Upper lobe of left lung (tissue), 4 donors: ENCODE measurements at regions not wholly inside any gene's neighbourhood (a gene's known extent, or its start where the extent isn't known, plus 50 kb on each side); places are given as distances from the start of the nearest gene placed in this dataset.

Experiments used
- CTCF ChIP-seq, 6 experiments: fragments of 450-650 bp in 4 of 6; fragments of 200-600 bp in 2 of 6; sonication (generic) in 2 of 6; IDR thresholded peaks; one replicate each; pipeline ENCODE4 v1.5.1; 2016 to 2019; ENCODE audit warnings: antibody characterized with exemption in 6 of 6
- POLR2A ChIP-seq, 4 donors: fragments of 450-650 bp; IDR thresholded peaks; one replicate each; pipeline ENCODE4 v1.5.1; 2016 to 2017; ENCODE audit warnings: antibody characterized with exemption in 4 of 4, mild to moderate bottlenecking in 2 of 4
- POLR2AphosphoS5 ChIP-seq, 2 donors: sonication (generic); formaldehyde crosslinking; IDR thresholded peaks; one replicate each; pipeline ENCODE4 v1.5.1; 2017; ENCODE audit warnings: antibody characterized with exemption in 2 of 2

GRCh38 chr12:25681580-25681979 lies 128.5 kb upstream of the LMNTD1 start:
- TF ChIP-seq CTCF (IDR thresholded peaks at IDR 0.05) (no peak), POLR2A (IDR thresholded peaks at IDR 0.05) (no peak), POLR2AphosphoS5 (IDR thresholded peaks at IDR 0.05) (no peak)
